GM21825 (cell line): ENCODE measurements at regions not wholly inside any gene's neighbourhood (a gene's known extent, or its start where the extent isn't known, plus 50 kb on each side); places are given as distances from the start of the nearest gene placed in this dataset.

ENCODE experiments used
- ATAC-seq: cut with Tn5 transposase; IDR thresholded peaks from one replicate; pipeline ENCODE4 v1.9.1; 2021; ENCODE audit warnings: mild to moderate bottlenecking, moderate library complexity; ENCODE audit not compliant: unreplicated experiment

GRCh38 chr4:112845386-112845785, 204.1 kb upstream of the ANK2 start:
- no peak for ATAC-seq

- ATAC-seq, result no peak
Measured at GRCh38 chr4:112847045-112847444, 202.4 kb upstream of the ANK2 start.

- no peak for ATAC-seq
Measured at GRCh38 chr4:112847781-112848180, 201.7 kb upstream of the ANK2 start.

- ATAC-seq, result no peak
Measured at GRCh38 chr4:112848911-112849310, 200.5 kb upstream of the ANK2 start.

- no peak for ATAC-seq
Measured at GRCh38 chr4:112852601-112853000, 196.9 kb upstream of the ANK2 start.

- ATAC-seq, result no peak
Measured at GRCh38 chr4:112853662-112854256, 195.7 kb upstream of the ANK2 start.

GRCh38 chr4:112854420-112854819, 195.0 kb upstream of the ANK2 start:
- ATAC-seq, result no peak

GRCh38 chr4:112855058-112855457, 194.4 kb upstream of the ANK2 start:
- no peak for ATAC-seq

- ATAC-seq, result no peak
Measured at GRCh38 chr4:112857461-112857860, 192.0 kb upstream of the ANK2 start.

GRCh38 chr4:112858751-112859150, 190.7 kb upstream of the ANK2 start:
- ATAC-seq, result no peak

GRCh38 chr4:112859456-112860184, 189.8 kb upstream of the ANK2 start:
- ATAC-seq, result no peak

- ATAC-seq, result no peak
Measured at GRCh38 chr4:112860830-112861690, 188.4 kb upstream of the ANK2 start.

- no peak for ATAC-seq
Measured at GRCh38 chr4:112861691-112862674, 187.5 kb upstream of the ANK2 start.

- no peak for ATAC-seq
Measured at GRCh38 chr4:112865443-112865842, 184.0 kb upstream of the ANK2 start.

GRCh38 chr4:112876316-112876715, 173.1 kb upstream of the ANK2 start:
- ATAC-seq, result no peak

GRCh38 chr4:112881842-112882241, 167.6 kb upstream of the ANK2 start:
- no peak for ATAC-seq

GRCh38 chr4:112882286-112882685, 167.2 kb upstream of the ANK2 start:
- no peak for ATAC-seq

GRCh38 chr4:112884406-112884805, 165.0 kb upstream of the ANK2 start:
- no peak for ATAC-seq

GRCh38 chr4:112885897-112886296, 163.6 kb upstream of the ANK2 start:
- no peak for ATAC-seq

- no peak for ATAC-seq
Measured at GRCh38 chr4:112888622-112889021, 160.8 kb upstream of the ANK2 start.

- no peak for ATAC-seq
Measured at GRCh38 chr4:112889199-112889598, 160.3 kb upstream of the ANK2 start.
